ENCODE measurements at regions not wholly inside any gene's neighbourhood (a gene's known extent, or its start where the extent isn't known, plus 50 kb on each side); places are given as distances from the start of the nearest gene placed in this dataset.

DNA sequence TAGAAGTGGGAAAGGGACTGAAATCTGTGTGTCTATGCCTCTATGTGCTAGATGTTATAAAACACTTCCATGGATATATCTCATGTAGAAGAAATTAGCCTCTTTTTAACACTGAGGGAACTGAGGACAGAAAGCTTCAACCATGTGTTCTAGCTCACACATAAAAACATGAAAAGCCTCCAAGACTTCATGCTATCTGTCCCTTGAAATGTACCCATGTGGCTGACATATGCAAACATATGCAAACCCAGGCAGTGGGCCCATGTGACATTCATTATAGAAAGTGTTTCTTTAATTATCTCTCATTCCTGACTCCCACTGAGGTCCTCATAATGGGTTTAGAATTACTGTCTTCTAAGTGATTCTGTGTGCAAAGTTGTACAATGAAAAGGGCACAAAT is 134.7 kb upstream of the MAF start:
- TF ChIP-seq, protein P1, sequence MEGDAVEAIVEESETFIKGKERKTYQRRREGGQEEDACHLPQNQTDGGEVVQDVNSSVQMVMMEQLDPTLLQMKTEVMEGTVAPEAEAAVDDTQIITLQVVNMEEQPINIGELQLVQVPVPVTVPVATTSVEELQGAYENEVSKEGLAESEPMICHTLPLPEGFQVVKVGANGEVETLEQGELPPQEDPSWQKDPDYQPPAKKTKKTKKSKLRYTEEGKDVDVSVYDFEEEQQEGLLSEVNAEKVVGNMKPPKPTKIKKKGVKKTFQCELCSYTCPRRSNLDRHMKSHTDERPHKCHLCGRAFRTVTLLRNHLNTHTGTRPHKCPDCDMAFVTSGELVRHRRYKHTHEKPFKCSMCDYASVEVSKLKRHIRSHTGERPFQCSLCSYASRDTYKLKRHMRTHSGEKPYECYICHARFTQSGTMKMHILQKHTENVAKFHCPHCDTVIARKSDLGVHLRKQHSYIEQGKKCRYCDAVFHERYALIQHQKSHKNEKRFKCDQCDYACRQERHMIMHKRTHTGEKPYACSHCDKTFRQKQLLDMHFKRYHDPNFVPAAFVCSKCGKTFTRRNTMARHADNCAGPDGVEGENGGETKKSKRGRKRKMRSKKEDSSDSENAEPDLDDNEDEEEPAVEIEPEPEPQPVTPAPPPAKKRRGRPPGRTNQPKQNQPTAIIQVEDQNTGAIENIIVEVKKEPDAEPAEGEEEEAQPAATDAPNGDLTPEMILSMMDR (IDR thresholded peaks at IDR 0.05; ENCODE audit: insufficient read depth, low read length, poor library complexity, severe bottlenecking) = no peak
- no peak for TF ChIP-seq EZH2phosphoT487 (conservative IDR thresholded peaks at IDR 0.05; ENCODE audit: low read length)

All from SU-DHL-6 (cell line).